ENCODE measurements at regions not wholly inside any gene's neighbourhood (a gene's known extent, or its start where the extent isn't known, plus 50 kb on each side); places are given as distances from the start of the nearest gene placed in this dataset.
A peak's percentile ranks its signal among the peaks of the same experiment; 100 is the strongest.

DNA sequence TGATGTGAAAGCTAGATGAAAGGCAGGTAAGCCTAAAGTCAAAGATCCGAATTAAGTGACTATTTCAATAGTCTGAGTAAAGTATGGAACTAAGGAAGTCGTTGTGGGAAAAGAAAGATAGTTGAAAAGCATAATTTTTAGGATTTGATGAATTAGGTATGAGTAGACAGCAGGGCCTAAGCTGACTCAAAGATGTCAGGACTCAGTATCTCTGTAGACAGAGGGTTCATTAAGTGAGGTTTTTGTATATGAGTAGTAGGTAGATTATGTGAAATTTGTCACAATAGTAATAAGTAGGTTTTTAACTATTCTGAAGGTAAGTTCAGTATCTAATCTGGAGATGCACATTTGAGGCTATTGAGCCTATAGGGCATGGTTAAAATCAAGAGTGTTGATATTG, 196.4 kb downstream of the RASSF9 start:
- DNase-seq (ENCODE audit: low spot score), result no peak

DNA sequence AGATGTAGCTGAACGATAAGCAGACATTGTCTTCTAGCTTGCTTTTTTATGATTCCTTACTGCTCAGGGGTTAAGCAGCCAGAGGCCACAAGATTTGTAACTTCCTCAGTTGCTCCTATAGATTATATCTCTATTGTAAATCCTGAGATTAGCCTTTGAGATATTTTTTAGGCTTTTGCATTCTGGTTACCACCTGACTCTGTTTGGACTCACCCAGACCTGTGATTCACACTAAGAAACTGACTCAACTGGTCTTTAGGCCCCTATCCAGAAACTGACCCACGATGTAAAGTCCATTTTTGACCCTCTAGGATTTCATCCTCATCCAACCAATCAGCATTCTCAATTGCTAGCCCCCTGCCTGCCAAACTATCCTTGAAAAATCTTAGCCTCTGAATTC, 194.4 kb downstream of the RASSF9 start:
- no peak for DNase-seq (ENCODE audit: low spot score)

DNA sequence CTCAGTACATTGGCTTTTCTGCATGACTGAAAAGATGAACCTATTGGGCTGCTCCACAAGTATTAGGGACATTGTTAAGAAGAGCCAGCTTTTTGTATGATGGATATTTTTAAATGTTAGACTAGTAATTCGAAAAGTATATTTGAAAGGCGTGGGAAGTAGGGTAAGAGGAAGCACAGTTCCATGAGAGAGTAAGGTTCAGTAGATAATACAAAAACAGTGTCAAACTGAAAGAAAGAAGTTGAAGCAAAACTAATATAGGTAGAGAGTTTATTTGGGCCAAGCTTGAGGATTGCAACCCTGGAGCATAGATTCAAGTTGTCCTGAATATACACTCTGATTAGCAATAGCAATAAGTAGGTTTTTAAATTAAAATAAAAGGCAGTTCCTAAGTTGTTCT, 193.9 kb downstream of the RASSF9 start:
- DNase-seq (ENCODE audit: low spot score), result no peak

DNA sequence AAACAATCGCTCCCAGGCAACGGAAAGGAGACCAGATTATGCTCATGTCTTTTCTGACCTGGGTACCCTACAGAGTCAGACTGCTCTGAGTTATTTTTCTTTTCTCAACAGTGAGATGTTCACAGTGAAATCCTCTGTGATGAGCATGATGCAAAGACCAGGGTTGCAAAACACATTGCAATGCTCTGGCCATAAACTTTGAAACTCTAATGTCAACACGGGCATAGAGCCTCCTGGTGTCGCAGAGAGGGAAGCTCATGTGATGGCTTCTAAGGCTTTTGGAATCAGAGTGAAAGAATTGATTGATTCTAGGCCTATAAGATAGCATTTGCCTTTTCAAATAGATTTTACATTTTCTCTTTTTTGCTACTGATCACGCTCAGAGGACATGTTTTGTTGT, 193.4 kb downstream of the RASSF9 start:
- peak; percentile 5 for DNase-seq (ENCODE audit: low spot score)

DNA sequence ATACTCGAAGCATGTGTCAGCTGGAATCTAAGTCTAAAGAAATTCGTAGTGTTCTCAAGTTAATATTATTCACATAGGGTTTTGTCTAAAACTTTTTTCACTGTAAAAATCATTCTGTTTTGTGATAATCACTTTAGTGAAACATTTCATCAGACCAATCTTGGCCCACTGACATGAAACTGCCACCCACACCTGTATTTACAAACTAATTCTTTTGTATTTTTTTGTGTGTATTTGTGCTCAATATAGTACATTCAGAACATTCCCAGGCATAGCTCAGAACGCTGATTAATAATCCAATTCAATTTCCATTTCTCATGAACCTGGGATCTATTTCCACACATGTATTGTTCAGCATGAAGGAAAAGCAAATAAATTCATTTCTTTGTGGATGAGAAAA, 191.7 kb downstream of the RASSF9 start:
- no peak for DNase-seq (ENCODE audit: low spot score)

DNA sequence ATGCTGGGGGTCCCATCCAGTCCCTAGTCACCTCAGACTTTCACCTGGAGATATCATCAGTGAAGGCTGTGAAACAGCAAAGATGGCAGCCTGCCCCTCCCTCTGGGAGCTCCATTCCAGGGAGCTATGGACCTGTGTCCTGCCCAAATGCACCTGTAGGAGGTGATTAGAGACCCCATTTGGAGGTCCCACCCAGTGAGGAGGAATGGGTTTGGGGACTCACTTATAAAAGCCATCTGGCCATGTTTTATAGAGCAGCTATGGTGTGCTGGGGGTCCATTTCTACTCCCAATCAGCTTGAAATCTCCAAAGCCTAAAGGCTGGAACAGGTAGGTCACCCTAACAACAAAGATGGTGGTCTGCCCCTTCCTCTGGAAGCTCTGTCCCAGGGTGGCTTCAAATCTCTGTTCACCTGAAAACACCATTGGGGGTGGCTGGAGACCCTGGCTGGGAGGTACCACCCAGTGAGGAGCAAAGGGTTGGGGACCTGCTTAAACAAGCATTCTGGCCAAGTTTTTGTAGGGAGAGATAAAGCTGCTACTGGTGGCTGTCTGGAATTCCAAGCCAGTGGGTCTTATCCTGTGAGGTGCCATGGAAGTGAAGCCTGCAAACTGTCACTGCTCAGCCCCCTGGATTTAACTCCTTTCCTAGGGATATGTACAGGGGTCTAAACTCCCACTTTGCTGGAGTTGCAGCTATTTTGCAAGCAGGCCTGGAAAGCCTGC, 182.3 kb downstream of the RASSF9 start:
- DNase-seq (ENCODE audit: low spot score), result no peak

DNA sequence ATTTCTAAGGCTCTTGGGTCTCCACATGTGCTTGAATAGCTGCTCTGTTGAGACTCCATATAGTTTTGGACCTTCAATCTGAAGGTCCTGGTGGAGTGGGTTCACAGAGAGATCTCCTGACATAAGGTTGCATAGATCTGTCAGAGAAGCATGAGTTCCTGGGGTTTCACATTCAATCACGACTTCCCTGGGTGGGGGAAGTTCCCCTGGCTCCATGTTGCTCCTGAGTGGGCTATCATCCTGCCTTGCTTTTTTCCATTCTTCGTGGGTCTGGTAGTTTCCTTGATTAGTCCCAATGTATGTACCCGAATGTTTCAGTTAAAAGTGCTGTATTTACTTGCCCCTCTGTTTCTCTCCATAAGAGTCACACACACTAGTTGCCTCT, 181.8 kb downstream of the RASSF9 start:
- DNase-seq (ENCODE audit: low spot score), result no peak

DNA sequence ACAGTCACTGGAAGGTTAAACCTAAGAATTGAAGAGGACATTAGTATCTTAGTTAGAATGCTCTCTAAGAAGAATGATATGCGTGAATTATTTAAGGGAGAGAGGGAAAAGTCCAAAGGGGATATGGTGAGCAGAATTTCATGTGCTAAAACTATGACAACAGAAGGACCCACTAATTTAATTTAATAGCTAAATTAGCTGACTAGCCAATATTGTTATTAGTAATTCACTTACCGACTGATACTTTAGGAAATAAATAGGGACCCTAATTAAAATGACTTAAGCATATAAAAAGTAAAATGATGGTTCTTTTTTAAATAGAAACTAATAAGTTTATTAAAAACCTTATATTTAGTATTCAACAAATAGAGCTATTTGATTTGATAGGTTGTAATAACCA, 179.6 kb downstream of the RASSF9 start:
- no peak for DNase-seq (ENCODE audit: low spot score)

DNA sequence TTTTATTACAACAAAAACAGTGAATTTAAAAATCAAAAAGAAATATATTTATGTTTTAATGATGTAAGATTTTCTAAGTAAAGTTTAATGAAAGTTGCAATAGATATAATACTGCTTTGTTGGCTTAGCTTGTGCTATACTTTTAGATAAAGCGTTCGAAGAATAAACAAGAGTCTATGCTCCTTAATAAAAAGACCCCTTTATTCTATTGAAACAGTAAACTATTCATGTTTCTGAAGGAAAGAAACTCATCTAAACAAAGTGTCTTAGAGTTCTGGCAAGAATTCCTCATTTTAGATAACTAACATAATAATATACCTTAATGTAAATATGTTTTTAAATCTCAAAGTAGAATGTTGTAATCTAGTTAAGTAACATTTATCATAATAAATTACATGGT, 179.0 kb downstream of the RASSF9 start:
- no peak for DNase-seq (ENCODE audit: low spot score)

DNA sequence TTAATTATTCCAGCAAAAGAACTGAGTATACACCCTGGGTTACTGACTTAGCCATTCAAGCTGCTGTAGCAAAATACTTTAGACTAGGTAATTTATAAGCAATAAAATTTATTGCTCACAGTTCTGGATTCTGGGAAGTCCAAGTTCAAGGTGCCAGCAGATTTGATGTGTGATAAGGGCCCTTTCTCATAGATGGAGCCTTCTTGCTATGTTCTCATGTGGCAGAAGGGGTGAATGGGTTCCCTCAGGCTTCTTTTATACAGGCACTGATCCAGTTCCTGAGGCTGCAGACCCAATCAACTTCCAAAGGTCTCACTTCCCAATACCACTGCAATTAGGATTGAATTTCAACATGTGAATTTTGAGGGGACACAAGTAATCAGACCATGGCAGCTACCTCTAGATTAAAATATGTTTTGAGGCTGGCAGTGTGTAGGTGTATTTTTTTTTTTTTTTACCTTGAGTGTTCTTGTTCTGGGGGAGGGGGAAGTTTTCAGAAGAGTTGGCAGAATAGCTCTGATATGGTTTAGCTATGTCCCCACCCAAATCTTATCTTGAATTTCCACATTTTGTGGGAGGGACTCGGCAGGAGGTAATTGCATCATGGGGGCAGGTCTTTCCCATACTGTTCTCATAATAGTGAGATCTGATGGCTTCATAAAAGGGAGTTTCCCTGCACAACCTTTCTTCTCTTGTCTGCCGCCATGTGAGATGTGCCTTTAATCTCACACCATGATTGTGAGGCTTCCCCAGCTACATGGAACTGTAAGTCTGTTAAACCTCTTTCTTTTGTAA, 178.2 kb downstream of the RASSF9 start:
- no peak for DNase-seq (ENCODE audit: low spot score)

DNA sequence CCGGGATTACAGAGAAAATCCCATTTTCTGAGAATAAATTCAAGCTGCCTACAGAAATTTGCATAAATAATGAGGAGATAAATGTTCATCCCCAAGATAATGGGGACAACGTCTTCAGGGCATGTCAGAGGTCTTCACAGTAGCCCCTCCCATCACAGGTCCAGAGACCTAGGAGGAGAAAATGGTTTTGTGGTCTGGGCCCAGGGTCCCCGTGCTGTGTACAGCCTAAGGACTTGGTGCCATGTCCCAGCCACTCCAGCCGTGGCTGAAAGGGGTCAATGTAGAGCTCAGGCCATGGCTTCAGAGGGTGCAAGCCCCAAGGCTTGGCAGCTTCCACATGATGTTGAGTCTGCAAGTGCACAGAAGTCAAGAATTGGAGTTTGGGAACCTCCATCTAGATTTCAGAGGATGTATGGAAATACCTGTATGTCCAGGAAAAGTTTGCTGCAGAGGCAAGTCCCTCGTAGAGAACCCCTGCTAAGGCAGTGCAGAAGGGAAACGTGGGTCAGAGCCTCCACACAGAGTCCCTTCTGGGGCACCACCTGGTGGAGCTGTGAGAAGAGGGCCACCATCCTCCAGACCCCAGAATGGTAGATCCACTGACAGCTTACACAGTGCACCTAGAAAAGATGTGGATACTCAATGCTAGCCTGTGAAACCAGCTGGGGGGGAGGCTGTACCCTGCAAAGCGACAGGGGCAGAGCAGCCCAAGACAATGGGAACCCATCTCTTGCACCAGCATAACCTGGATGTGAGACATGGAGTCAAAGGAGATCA, 176.3 kb downstream of the RASSF9 start:
- no peak for DNase-seq (ENCODE audit: low spot score)

DNA sequence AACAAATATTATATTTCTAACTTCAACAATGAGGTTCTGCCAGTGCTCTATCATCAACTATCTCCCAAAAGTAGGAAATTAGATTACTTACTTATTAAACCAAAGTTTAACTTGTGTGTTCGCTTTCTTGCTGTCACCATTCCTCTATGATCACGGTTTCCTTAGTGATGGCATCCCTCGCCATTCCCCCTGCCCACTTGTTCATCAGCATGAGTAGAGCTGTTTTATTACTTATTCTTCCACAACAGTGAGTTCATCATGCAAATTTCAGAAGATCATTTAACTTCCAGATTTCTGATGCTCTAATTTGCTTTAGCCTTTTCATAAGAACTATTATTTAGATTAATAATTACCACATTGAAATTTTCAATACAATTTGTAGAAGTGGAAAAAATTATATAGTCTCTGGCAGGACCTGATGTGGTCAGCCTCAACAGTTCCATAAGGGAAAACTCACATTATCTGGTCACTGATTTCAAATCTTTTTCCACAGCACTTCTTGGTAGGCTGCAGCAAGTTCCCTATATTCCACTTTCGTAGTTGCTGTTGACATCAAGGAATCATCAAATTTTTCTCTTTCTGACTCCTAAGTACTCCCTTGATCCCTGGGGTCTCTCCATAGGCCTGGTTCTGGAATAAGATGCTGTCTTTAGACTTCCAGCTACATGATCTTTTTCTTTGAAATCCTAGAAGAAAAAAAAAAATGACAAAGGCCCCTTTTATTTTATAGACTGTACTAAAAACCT, 174.6 kb downstream of the RASSF9 start:
- DNase-seq (ENCODE audit: low spot score), result no peak

DNA sequence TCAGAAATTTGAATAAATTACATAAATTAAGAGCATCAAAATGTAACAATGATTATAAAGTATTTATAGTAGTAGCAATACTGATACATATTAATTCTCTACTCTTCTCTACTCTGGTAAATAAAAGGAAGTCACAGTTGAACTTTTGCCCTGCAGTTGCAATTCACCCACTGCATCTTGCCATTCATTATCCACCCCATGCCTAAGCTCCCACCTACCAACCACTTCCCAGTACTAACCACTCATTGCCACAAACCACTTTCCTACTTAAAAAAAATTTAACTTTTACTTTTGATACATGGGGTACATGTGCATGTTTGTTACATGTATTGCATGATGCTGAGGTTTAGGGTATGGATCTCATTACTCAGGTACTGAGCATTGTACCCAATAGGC, 174.0 kb downstream of the RASSF9 start:
- DNase-seq (ENCODE audit: low spot score), result no peak

DNA sequence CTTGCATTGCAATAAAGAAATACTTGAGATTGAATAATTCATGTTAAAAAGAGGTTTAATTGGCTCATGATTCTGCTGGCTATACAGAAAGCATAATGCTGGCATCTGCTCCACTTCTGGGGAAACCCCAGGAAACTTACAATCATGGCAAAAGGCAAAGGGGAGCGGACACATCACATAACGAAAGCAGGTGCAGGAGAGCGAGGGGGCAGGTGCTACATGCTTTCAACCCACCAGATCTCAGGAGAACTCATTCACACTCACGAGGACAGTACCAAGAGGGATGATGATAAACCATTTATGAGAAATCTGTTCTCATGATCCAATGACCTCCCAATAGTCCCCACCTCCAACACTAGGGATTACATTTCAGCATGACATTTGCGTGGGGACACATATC, 172.6 kb downstream of the RASSF9 start:
- DNase-seq (ENCODE audit: low spot score), result no peak

DNA sequence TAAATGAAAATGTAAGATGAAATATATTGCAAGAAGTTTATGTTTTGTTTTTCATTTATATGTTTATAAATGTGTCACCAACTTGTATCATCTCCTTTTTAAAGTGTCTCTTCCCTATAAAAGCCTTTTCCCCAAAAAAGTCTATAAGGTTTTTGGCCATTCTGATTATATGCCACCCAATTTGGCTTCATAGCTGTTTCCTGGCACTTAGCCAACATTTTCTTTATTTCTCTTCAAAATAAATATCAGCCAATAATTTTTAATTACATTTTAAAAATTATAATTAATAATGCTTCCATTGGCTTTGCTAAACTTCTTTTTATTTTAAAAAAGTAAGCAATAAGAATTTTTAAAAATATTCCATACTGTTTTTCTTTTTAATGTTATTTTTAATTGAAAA, 171.8 kb downstream of the RASSF9 start:
- DNase-seq (ENCODE audit: low spot score), result no peak

DNA sequence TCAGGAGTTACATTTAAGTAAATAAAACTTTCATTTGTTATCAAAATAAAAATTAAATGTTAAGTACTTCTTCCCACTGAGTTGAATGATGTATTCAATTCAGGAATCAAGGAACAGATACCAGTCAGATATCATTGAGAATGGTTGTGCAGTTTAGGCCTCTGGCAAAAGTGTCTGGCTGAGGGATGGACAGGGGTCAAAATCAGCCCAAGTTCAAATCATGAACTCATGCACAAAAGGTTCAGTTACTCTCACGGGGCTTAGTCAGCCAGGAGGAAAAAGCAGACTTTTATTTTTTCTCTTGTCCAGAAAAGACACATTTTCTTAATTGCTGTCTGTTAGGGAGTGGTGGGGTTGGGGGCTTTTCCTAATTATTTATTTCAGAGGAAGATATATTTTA, 166.3 kb downstream of the RASSF9 start:
- DNase-seq (ENCODE audit: low spot score), result no peak

DNA sequence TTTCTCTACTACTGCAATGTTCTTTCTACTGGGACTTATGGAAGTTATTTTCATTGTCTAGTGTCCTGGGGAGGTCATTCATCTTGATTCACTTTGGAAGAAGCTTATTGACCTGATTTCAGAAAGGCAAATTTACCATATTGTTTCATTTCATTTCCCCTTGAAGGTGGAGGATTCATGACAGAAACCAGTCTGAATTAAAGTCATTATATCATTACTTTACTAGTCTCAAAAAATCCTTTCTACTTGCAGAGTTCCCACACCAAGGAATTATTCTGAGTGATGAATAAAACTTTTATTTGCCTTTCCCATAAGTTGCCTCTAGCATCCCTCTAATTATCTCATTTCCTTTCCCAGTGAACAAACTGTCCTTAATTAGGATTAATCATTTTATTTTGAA, 163.8 kb downstream of the RASSF9 start:
- no peak for DNase-seq (ENCODE audit: low spot score)

DNA sequence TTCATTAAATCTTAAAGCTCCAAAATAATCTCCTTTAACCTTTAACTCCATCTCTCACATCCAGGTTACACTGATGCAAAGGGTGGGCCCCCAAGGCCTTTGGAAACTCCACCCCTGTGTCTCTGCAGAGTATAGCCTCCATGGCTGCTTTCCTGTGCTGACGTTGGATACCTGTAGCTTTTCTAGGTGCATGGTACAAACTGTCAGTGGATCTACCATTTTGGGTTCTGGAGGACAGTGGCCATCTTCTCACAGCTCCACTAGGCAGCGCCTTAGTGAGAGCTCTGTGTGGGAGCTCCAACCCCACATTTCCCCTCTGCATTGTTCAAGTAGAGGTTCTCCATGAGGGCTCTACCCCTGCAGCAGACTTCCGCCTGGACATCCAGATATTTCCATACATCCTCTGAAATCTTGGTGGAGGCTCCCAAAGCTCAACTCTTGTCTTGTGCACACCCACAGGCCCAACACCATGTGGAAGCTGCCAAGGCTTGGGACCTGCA, 162.2 kb downstream of the RASSF9 start:
- no peak for DNase-seq (ENCODE audit: low spot score)

DNA sequence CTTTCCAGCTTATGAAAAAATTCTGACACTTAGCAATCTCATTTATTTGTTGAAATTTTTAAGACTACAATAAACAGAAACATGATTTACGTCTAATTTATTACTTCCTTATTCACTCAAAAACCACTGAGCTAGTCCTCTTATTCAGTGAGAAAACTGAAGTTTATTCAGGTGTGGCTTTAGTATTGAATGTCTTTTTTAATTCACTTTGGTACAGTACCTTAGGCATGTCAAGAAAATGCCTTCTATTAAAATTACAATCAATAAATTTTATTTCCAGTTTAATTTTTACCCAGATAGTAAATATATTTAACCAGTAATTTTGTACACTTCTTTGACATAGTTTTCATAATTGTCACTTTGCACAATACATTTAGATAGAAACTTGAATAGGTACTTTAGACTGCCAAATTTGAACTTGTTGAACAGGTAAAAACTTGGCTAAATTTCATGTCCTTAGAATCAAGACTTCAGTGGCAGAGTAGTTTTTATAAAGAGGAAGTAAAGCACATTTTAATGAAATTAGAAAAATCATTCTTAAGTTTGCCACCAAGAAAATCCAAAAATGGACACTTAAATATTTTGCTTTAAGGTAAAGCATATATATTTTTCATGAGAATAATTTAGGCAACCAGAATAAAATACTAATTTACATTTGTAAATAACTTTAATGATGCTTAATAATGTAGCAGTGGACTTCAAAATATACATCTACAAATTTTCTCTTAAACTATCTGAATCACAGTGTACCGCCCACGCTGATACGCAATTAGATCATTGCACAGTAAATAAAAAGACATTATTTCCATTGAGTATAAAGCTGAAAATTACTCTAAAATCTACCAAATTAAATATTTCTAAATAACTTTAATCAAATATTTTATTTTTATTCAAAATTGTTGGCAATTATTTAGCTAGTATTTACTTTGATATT, 159.1 kb downstream of the RASSF9 start:
- no peak for DNase-seq (ENCODE audit: low spot score)

DNA sequence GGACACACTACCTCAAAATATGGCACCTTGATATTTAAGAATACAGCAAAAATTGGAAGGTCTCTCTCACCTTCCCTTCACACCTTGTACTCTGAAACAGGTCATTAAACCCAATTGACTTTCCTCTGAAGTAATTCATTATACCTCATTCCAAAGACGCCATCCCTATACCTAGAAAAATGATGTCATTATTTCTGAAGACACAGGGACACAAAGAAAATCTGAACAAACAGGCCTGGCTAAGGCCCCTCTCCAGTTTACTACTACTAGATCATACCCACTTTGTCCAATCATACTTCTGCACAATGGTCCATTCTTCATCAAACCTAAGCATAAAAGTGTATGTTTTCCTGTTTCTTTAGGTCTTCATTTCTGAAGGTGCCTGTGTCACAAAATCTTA, 156.9 kb downstream of the RASSF9 start:
- DNase-seq (ENCODE audit: low spot score), result no peak

DNA sequence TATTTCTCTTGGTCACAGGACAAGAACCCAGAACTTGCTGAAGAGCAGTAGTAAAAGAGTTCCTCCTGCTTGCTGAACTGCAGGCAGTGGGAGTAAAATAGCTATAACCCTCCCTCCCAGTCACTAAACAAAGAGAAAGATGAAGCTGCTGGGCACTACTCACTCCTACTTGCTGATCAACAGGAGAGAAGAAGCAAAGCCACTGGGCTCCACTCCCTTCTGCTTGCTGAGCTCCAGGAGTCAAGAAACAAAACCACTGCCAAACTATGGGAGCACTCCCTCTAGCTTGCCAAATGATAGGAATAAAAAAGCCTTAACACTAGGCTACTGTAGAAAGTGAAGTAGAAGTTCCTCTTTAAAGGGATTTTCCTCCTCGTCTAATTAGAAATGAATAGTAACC, 155.3 kb downstream of the RASSF9 start:
- DNase-seq (ENCODE audit: low spot score), result no peak

Measured in H4 (cell line).